ENCODE measurements at regions not wholly inside any gene's neighbourhood (a gene's known extent, or its start where the extent isn't known, plus 50 kb on each side); places are given as distances from the start of the nearest gene placed in this dataset.
"Not testable (repeated sequence)": the region's sequence is repeated elsewhere in the genome, so short reads cannot be mapped to it uniquely, and the experiment has no call there.

GRCh38 chr9:31336841-31337240, 1047.6 kb upstream of the ACO1 start:
- in situ Hi-C loops (cut with HindIII; ENCODE audit: low sequenced_read_pairs), result no loop called here
- DNase-seq (ENCODE audit: low spot score), result no peak

- in situ Hi-C loops (cut with HindIII; ENCODE audit: low sequenced_read_pairs), result no loop called here
- DNase-seq (ENCODE audit: low spot score), result no peak
These were observed 1037.3 kb upstream of the ACO1 start for GRCh38 chr9:31347082-31347617.

DNA sequence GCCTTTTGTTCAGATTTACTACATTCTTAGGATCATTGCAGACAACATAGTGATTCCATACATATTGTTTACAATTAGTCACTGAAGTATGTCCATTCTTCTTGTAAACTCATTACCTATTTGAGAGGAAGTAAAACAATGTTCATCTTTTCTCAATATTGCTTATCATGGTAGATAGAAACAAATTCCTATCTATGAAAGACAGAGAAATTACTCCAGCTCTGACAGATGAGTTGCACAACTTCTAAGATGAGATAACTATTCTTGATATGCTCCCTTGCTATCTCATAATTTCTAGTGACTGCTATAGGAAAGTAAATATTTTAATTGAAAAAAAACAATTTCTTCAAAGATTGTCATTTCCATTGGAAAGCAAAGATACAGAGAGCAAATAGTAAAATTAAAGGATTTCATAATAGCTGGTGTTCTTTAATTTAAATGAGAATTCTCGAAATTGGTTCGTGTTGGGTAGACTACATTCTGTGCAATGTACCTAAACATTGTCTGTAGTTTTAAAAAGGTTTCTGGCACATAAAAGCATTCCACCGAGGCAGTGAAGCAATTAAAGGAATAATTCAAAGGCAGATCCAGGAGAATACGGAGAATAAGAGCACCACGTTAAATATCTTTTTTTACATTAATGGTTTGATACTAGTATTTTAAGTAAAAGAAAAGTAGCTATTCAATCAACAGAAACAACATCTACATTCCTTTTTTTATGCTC, 1029.1 kb upstream of the ACO1 start:
- in situ Hi-C loops (cut with HindIII; ENCODE audit: low sequenced_read_pairs), result no loop called here
- no peak for DNase-seq (ENCODE audit: low spot score)

- no peak for DNase-seq (ENCODE audit: low spot score)
- in situ Hi-C loops (cut with HindIII; ENCODE audit: low sequenced_read_pairs), result no loop called here
These were observed 1028.5 kb upstream of the ACO1 start for GRCh38 chr9:31355965-31356364.

GRCh38 chr9:31359071-31359470, 1025.4 kb upstream of the ACO1 start:
- no peak for DNase-seq (ENCODE audit: low spot score)
- in situ Hi-C loops (cut with HindIII; ENCODE audit: low sequenced_read_pairs), result no loop called here

GRCh38 chr9:31364171-31364570, 1020.3 kb upstream of the ACO1 start:
- in situ Hi-C loops (cut with HindIII; ENCODE audit: low sequenced_read_pairs), result no loop called here
- DNase-seq (ENCODE audit: low spot score), result no peak

GRCh38 chr9:31372799-31373587, 1011.5 kb upstream of the ACO1 start:
- in situ Hi-C loops (cut with HindIII; ENCODE audit: low sequenced_read_pairs), result no loop called here
- DNase-seq (ENCODE audit: low spot score), result no peak

- DNase-seq (ENCODE audit: low spot score), result no peak
- in situ Hi-C loops (cut with HindIII; ENCODE audit: low sequenced_read_pairs), result no loop called here
These were observed 1007.1 kb upstream of the ACO1 start for GRCh38 chr9:31377358-31377757.

DNA sequence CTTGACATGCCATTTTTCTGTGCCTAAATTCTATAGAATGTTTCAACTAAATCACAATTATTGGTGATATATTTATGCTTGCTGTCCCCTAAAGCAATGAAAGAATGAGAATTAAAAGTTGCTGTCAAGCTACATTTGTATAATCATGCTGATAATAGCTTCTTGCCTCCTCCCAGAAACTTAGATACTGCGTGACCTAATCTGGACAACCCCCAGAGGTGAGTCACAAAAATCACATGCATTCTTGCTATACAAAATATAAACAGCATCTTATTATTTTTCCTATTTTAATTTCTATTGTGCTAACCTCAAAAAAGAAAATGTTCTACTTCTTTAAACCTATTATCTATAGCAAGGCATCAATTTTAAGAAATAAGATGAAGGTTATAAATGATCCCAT, 995.8 kb upstream of the ACO1 start:
- no peak for DNase-seq (ENCODE audit: low spot score)
- in situ Hi-C loops (cut with HindIII; ENCODE audit: low sequenced_read_pairs), result no loop called here

DNA sequence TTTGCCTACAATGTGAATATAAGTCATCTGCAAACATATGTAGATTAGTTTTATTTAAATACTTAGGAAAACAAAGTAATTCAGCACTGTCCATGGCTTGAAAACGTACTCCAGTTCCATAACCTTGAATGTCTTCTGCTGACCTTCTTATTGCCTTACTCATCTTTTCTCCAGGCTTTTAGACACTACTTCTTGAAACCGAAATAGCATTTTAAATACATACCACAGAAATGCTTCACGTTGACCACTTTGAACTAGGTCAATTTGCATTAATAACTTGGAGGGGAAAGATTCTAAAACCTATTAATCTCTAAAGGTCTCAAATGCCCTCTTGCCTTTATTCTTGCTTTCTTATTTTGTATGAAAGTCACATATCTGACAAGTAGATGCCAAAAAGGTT, 995.4 kb upstream of the ACO1 start:
- in situ Hi-C loops (cut with HindIII; ENCODE audit: low sequenced_read_pairs), result no loop called here
- DNase-seq (ENCODE audit: low spot score), result no peak

- in situ Hi-C loops (cut with HindIII; ENCODE audit: low sequenced_read_pairs), result no loop called here
- DNase-seq (ENCODE audit: low spot score), result no peak
These were observed 993.9 kb upstream of the ACO1 start for GRCh38 chr9:31390403-31391025.

- in situ Hi-C loops (cut with HindIII; ENCODE audit: low sequenced_read_pairs), result no loop called here
These were observed 991.2 kb upstream of the ACO1 start for GRCh38 chr9:31393240-31393639.

DNA sequence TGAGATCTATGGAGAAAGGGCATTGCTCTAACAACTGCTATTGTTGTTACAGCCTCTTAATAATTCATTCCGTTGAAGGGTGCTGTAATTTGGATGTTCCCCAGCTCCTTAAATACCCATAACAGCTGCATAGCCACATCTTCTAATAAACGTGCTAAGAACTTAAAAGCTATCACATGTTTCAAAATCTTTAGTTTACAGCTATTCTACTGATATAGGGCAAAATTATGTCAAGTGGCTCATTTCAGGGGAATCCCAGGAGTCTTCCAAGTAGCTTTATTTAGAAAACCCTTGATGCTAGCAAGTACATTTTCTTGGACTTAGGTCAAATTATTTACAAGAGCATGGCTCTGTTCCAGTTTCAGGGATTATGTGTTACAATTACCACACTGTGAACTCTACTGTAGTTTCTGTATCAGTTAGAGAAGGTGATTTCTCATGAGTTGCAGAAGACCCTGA, 990.4 kb upstream of the ACO1 start:
- in situ Hi-C loops (cut with HindIII; ENCODE audit: low sequenced_read_pairs), result no loop called here
- DNase-seq (ENCODE audit: low spot score), result no peak

More at GRCh38 chr9:31393240-31393639, 991.2 kb upstream of the ACO1 start:
- DNase-seq (ENCODE audit: low spot score), result no peak

- in situ Hi-C loops (cut with HindIII; ENCODE audit: low sequenced_read_pairs), result no loop called here
- no peak for DNase-seq (ENCODE audit: low spot score)
These were observed 972.4 kb upstream of the ACO1 start for GRCh38 chr9:31412081-31412480.

DNA sequence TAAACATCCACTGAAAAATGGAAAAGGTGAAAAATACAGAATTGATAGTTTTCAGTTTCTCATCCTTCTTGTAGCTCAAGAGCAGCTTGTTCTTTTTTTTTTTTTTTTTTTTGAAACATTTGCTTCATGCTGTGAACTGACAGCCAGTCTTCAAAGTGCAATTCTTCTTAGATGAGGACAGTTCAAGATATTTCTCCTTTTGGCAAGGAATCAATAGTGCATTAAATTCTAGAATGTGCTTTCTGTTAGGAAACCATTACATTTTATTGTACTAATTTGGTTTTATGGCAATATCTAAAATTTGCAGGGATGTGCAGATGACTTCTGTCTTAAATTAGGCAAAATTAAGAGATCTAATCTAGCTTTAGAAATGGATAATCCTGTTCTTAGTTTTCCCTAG, 969.3 kb upstream of the ACO1 start:
- DNase-seq (ENCODE audit: low spot score), result no peak
- in situ Hi-C loops (cut with HindIII; ENCODE audit: low sequenced_read_pairs), result no loop called here

DNA sequence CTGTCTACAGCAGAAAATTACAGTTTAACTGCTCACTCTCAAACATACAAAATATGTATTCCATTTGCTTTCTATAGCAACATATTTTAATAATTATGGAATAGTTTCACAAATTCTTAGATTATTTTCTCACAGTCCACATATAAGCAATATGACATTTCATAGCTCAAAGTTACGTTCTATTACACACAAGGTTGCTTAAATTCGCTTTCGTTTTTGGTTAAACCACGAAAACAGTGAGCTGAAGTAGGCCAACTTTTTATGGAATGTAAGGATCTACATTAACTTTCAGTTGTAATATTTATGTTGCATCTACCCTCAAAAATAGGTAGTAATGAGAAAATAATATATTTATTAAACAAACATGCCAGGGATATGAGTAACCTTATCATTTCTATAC, 966.0 kb upstream of the ACO1 start:
- no peak for DNase-seq (ENCODE audit: low spot score)
- in situ Hi-C loops (cut with HindIII; ENCODE audit: low sequenced_read_pairs), result no loop called here

- DNase-seq (ENCODE audit: low spot score); in situ Hi-C loops (cut with HindIII; ENCODE audit: low sequenced_read_pairs): not testable (repeated sequence)
These were observed 940.6 kb upstream of the ACO1 start for GRCh38 chr9:31443630-31444457.

- in situ Hi-C loops (cut with HindIII; ENCODE audit: low sequenced_read_pairs), result no loop called here
- no peak for DNase-seq (ENCODE audit: low spot score)
These were observed 939.1 kb upstream of the ACO1 start for GRCh38 chr9:31445357-31445756.

GRCh38 chr9:31445960-31446359, 938.5 kb upstream of the ACO1 start:
- no peak for DNase-seq (ENCODE audit: low spot score)
- in situ Hi-C loops (cut with HindIII; ENCODE audit: low sequenced_read_pairs), result no loop called here

All from G401 (cell line).